ENCODE measurements at regions not wholly inside any gene's neighbourhood (a gene's known extent, or its start where the extent isn't known, plus 50 kb on each side); places are given as distances from the start of the nearest gene placed in this dataset.
A peak's percentile ranks its signal among the peaks of the same experiment; 100 is the strongest.

GRCh38 chr15:69718916-69719315, 266.3 kb downstream of the RPLP1 start:
- peak; percentile 46 for DNase-seq

GRCh38 chr15:69719527-69720240, 267.1 kb downstream of the RPLP1 start:
- peak; percentile 78 for DNase-seq

GRCh38 chr15:69720536-69720935, 267.9 kb downstream of the RPLP1 start:
- no peak for DNase-seq

GRCh38 chr15:69722924-69723323, 270.3 kb downstream of the RPLP1 start:
- no peak for DNase-seq

- DNase-seq, result no peak
Measured at GRCh38 chr15:69723404-69724096, 270.9 kb downstream of the RPLP1 start.

- no peak for DNase-seq
Measured at GRCh38 chr15:69724333-69724732, 271.7 kb downstream of the RPLP1 start.

GRCh38 chr15:69725275-69725674, 272.7 kb downstream of the RPLP1 start:
- no peak for DNase-seq

GRCh38 chr15:69725957-69726356, 273.3 kb downstream of the RPLP1 start:
- no peak for DNase-seq

GRCh38 chr15:69727121-69727924, 274.7 kb downstream of the RPLP1 start:
- DNase-seq, result no peak

GRCh38 chr15:69729167-69729748, 276.6 kb downstream of the RPLP1 start:
- DNase-seq, result peak; percentile 76

GRCh38 chr15:69730281-69731080, 277.9 kb downstream of the RPLP1 start:
- DNase-seq, result no peak

GRCh38 chr15:69731081-69731330, 278.4 kb downstream of the RPLP1 start:
- DNase-seq, result no peak

- no peak for DNase-seq
Measured at GRCh38 chr15:69731581-69731980, 279.0 kb downstream of the RPLP1 start.

- DNase-seq, result no peak
Measured at GRCh38 chr15:69732133-69732532, 279.5 kb downstream of the RPLP1 start.

- no peak for DNase-seq
Measured at GRCh38 chr15:69734699-69735098, 282.1 kb downstream of the RPLP1 start.

GRCh38 chr15:69735121-69735520, 282.5 kb downstream of the RPLP1 start:
- DNase-seq, result no peak

- DNase-seq, result no peak
Measured at GRCh38 chr15:69736161-69736560, 283.5 kb downstream of the RPLP1 start.

- DNase-seq, result no peak
Measured at GRCh38 chr15:69737916-69738315, 285.3 kb downstream of the RPLP1 start.

- no peak for DNase-seq
Measured at GRCh38 chr15:69740684-69741083, 288.1 kb downstream of the RPLP1 start.

- DNase-seq, result no peak
Measured at GRCh38 chr15:69742361-69742760, 289.7 kb downstream of the RPLP1 start.

GRCh38 chr15:69743091-69743490, 290.5 kb downstream of the RPLP1 start:
- no peak for DNase-seq

GRCh38 chr15:69744391-69745162, 292.0 kb downstream of the RPLP1 start:
- no peak for DNase-seq
